H1 (cell line): ENCODE measurements at regions not wholly inside any gene's neighbourhood (a gene's known extent, or its start where the extent isn't known, plus 50 kb on each side); places are given as distances from the start of the nearest gene placed in this dataset.

Experiments
- ATF2 ChIP-seq: IDR thresholded peaks from 2 replicates; pipeline ENCODE4 v1.6.1; 2012; ENCODE audit warnings: low read length, inconsistent platforms
- CHD7 ChIP-seq: fragments of 300-600 bp; sonication (generic); IDR thresholded peaks from 2 replicates; pipeline ENCODE4 v1.7.1; 2012; ENCODE audit warnings: low read length, moderate library complexity, mild to moderate bottlenecking, inconsistent platforms; ENCODE audit not compliant: insufficient replicate concordance

GRCh38 chr16:17917316-17918019 lies 419.1 kb downstream of the NPIPA8 start (continued):
- TF ChIP-seq ATF2 (no peak), CHD7 (no peak)
- TF ChIP-seq, all 59 proteins: peak for 0
